Superior temporal gyrus (tissue), 1 donor: ENCODE measurements at regions not wholly inside any gene's neighbourhood (a gene's known extent, or its start where the extent isn't known, plus 50 kb on each side); places are given as distances from the start of the nearest gene placed in this dataset.

Experiments
- DNase-seq: peaks from one replicate; pipeline ENCODE4 v3.0.0-alpha.2; 2016; ENCODE audit errors: extremely low spot score

DNA sequence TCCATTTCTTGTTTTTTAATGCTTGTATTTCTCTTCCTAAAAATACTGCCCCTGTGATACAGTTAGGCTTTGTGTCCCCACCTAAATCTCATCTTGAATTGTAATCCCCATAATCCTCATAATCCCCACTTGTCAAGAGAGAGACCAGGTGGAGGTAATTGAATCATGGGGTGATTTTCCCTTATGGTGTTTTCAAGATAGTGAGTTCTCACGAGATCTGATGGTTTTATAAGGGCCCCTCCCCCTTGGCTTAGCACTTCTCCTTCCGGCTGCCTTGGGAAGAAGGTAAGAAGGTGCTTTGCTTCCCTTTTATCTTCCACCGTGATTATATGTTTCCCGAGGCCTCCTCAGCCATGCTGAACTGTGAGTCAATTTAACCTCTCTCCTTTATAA is 227.4 kb downstream of the MAN2A1 start:
- DNase-seq, result no peak

GRCh38 chr5:109917966-109918365 is 228.2 kb downstream of the MAN2A1 start:
- no peak for DNase-seq

DNA sequence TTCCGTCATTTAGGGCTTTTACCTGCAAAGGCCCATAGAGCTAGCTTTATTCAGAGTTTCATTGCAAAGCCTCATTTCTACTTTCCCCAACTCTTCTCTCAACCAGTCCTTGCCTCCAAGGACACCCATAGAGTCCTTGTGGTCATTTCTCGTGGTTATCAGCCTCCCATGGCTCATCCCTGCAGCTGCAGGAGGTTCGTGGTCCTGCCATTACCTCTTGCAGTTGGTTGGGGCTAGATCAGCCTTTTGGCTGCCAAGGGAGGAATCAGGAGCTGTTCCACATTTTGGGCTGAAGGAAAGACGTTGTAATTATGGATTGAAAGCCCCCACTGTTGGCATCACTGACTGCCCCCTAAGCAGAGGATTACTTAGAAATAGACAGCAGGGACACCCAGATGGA is 231.0 kb downstream of the MAN2A1 start:
- no peak for DNase-seq

GRCh38 chr5:109921735-109922380 is 232.1 kb downstream of the MAN2A1 start:
- DNase-seq, result no peak

DNA sequence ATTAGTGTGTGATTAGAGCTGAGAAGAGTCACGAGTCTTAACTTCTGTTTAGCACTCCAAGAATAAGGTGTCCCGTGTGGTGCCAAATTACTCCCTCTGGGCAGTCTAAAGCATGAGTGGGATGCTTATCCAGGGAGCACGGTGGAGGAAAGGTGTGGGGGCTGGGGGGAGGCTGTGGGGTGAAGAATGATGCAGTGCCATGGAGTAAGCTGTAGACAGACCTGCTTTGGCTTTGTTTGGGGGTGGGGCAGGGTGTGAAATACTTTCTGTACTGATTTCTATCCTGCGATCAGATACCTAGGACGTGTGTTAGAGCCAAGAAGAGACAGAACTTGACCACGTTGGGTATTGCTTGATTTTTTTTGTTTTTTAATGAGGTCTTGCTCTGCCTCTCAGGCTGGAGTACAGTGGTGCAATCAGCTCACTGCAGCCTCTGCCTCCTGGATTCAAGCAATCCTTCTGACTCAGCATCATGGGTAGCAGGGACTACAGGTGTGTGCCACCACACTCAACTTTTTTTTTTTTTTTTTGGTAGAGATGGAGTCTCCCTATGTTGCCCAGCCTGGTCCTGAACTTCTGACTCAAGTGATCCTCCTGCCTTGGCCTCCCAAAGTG is 232.8 kb downstream of the MAN2A1 start:
- no peak for DNase-seq

DNA sequence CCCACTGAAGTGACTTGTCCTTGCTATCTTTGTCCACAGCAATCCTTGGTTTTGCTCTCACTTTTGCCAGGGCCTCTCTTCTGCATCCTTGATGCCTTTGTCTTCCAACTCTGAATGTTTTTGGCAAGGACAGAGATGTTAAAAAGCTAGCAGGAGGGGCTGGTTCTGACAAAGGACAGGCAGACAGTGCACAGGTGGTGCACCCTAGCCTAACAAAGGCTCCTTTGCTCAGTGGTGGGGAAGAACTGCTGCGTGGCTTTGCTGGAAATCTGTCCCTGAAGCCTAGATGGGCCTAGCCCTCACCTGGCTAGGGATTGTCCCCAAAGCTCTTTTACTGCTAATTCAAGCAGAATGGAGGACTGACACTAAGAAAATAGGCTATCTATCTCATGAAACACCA is 233.5 kb downstream of the MAN2A1 start:
- DNase-seq, result no peak

DNA sequence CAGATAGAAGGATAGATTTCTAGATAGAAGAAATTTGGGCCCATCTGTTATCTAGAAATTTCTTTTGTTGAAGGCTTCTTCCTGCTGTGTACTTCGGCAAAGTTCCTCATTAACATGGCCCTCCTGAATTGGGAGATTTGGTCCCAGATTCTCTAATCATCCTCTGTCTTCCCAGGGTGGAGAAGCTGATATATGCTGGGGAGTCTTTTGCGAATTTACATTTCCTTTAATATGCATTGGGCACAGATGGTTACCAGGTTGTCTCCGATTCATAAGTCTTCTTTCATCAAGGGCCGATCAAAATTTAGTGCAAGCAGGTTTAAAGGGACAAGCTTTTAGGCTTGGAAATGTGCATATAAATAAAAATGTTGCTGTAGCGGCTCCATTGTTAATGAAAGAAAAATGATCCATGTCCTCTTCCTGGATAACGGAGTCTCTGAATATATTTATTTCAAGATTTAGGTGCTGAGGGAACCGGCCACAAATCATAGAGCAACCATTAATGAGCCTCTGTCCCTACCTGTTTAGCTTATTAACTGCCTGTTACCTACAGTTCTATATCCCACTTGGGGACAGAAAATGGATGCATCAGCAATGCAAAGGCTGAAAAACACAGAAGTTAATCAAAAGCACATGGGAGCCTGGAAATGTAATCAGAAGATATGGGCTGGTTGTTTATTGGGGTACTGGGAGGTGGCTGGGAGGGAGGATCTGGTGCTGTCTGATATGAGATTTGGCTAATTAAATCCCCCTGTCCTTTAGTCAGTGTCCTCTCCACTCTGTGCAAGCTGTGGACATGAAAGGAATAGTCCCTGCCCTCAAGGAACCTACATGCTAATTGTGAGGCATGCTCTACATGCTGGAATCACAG is 234.7 kb downstream of the MAN2A1 start:
- no peak for DNase-seq

DNA sequence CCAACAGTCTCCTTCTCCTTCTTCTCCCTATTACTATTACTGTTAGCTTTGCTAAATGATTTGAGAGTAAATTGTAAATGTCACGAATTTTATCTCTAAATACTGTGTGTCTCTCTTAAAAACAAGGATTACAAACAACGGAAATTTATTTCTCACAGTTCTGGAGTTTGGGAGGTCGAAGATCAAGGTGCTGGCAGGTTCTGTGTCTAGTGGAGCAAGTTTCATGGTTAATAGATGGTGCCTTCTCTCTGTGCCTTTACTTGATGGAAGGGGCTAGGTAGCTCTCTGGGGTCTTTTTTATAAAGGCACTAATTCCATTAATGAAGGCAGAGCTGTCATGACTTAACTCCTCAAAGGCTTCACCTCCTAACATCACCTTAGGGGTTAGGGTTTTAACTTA is 237.9 kb downstream of the MAN2A1 start:
- no peak for DNase-seq

DNA sequence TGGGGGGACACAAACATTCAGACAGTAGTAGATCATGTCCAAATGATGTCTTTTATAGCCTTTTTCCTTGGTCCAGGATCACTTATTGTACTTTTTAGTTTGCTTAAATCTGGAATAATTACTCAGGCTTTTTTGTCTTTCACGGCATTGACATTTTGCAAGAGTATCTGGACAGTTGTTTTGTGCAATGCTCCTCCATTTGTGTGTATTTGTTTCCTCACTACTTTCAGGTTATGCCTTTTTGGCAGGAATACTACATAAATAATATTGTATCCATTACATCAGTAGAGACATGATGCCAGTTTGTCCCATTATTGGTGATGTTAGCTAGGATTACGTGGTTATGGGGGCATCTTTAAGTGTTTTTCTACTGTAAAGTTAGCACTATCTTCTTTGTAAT is 238.3 kb downstream of the MAN2A1 start:
- no peak for DNase-seq

DNA sequence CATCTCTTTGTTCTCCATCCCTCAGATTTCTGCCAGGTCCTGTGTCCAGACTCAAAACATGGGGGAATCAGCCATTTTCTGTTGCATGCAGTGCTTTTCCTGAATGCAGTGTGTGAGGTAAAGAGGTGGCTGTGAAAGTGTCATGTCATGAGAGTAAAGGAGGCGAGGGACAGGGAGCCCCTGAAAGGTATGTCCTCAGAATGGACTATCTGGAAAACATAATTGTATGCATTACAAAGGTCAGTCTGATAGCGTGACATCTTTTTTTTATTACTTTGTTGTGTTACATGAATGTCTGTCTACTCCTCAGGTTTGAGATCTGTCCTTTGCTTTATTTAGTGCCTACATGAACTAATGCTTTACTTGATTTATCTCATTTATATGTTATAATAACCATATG is 239.1 kb downstream of the MAN2A1 start:
- no peak for DNase-seq

GRCh38 chr5:109929376-109929775 is 239.6 kb downstream of the MAN2A1 start:
- DNase-seq, result no peak

- no peak for DNase-seq
Observed at GRCh38 chr5:109929911-109930310, 240.2 kb downstream of the MAN2A1 start.

DNA sequence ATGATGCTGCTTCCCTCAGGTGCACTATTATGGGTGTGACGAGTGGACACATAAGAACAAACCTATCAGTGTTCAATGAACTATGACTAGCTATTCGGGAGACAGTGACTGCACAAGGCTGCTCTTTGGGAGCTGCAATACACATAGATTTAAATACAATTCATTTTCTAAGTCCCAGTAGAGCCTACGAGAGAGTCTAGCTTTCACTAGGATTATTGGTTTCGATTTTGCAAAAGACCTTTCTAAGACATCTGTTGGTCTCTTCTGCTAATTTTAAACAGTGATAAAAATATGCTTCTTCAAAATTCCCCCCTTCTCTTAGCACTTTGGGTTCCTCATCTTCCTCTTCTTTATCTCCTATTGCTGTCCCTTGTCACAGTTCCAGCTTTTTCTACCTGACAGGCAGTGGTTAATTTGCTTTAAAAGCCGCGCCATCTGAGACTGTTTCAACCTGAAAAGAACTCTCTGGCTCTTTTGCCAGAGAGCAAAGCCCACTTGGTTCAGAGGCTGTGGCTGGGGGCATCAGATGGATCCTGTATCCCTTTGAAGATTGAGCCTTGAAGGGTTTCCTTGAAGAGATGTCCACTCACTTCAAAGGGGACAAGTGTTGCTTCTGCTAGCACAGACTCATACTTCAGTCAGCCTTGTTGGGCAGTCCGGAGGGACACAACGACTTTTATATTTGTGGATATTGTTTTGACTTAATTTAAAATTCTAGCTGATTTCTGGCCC is 241.5 kb downstream of the MAN2A1 start:
- no peak for DNase-seq

DNA sequence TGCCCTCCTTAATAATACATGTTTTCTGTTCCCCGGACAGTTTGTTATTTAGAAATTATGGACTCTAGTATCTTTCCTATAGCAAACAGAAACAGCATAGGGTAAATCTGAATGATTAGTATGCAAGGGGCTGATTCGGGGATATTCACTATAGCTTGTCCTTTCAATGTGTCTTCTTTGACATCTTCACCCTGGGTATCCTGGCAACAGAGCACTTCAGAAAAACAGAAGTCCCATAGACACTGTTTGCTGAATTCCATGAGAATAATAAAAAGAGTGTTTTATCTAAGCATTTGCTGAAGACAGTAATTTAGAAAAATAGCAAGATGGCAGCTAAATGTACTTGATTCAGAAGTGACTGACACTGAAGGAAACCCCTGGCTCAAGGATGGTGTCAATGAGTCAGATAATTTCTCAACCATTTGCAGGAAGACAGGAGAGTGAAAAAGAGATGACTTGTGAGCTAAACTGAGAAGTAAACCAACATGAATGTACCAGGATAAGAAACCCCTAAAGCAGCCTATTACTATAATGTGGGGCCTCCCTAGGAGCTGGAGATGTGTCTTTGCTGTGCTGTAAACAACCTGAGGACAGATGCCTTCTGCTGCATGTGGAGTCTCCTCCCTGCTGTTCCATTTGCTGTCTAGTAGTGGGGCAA is 246.2 kb downstream of the MAN2A1 start:
- DNase-seq, result no peak

DNA sequence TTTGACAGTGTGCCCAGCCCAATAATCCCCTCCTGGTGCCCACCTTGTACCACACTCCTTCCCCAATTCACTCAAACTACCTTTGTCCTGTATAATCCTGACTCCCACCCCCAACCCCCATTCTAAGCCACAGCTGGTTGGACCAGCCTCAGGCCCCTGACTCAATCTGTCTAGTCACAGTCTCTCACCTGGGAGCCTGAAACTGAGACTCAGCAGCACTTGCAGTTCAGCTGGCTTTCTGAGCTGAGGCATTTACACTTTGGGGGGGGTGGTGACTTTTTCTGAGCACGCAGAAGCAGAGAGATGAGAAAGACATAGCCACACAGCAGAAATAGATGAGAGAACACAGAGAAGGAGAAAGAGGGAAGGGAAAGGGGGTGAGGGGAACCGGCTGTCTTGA is 247.3 kb downstream of the MAN2A1 start:
- DNase-seq, result no peak

DNA sequence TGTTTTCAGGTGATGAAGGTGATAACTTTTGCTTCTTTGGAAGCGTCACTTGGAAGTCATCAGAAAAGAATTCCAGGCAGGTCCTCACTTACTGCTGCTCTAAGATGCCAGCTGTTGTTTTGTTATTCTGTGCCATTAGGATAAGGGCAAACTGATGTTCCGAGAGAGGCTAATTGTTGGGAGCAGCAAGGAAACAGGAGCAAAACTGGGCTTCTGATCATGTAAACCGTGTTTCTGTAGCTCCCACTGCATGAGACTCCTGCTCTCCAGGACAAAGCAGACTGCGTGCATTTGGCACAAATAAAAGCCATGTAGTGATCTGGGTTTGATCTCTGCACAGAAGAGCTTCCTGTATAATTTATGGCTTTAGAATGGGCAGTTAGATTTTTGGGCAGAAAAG is 248.2 kb downstream of the MAN2A1 start:
- no peak for DNase-seq

- no peak for DNase-seq
Observed at GRCh38 chr5:109938453-109938852, 248.7 kb downstream of the MAN2A1 start.

GRCh38 chr5:109939116-109939682 is 249.5 kb downstream of the MAN2A1 start:
- no peak for DNase-seq

DNA sequence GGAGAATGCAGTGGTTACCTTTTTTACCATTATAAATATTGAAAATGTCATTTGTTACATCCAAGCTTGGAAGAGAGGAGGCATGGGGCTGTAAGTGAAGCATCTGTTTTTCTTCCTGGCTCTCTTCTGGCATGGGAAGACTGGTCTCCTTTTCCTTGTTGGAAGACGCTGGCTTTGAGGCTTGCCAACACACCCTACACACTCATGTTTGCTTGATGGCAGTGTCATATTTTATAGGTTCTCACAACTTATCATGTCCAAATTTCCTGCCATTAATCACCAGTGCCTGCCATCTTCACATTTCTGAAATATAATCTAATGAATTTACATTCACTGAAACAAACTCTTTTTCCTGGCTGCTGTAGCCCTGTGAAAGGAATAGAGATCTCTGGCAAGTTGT is 252.9 kb downstream of the MAN2A1 start:
- no peak for DNase-seq

DNA sequence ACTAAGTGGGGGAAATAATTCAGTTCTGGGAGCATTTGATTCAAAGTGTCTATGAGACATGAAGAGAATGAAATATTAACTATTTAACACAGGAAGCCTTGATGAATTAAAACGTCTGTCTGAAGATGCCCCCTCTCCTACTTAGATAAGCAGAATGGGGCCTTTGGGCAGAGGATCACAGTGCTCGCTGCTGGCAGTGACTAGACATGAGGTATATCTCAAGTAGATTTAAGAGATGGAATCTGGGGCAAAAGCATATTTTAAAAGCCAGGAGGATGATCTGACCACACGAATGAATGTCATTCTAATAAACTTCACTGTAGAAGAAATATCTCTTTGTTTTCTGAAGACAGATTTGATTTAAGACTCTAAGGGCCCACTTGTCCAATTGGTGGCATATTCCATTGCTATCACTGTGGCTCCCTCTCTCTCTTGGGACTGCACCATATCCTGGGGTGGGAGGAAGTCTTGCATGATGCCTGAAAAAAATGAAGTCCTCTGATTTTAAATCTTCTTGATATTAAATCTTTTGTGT is 254.0 kb downstream of the MAN2A1 start:
- no peak for DNase-seq

GRCh38 chr5:109944461-109944860 is 254.7 kb downstream of the MAN2A1 start:
- DNase-seq, result no peak
